H1 (cell line): ENCODE measurements at regions not wholly inside any gene's neighbourhood (a gene's known extent, or its start where the extent isn't known, plus 50 kb on each side); places are given as distances from the start of the nearest gene placed in this dataset.

ENCODE experiments used
- CTCF ChIA-PET: fragments of 300-600 bp; sonication (Branson Sonifier 250); formaldehyde crosslinking; loops from one replicate; lab custom pipeline; 2021; ENCODE audit not compliant: partially characterized antibody; lab: Charles Lee
- POLR2A ChIA-PET: fragments of 300-600 bp; sonication (Branson Sonifier 250); formaldehyde crosslinking; loops from one replicate; lab custom pipeline; 2021; ENCODE audit warnings: inconsistent platforms; ENCODE audit not compliant: partially characterized antibody; lab: Charles Lee
- DNase-seq, 2 experiments: peaks; one replicate each; pipeline versions ENCODE4 v3.0.0 to v3.0.0-alpha.2; 2010 to 2022; ENCODE audit warnings: low spot score in 2 of 2, low read depth in 1 of 2, mixed read lengths in 1 of 2
- FAIRE-seq: peaks from 2 replicates; lab custom pipeline; 2011; peaks lifted over from hg19 to GRCh38; lab: Jason Lieb, UNC
- H2AFZ ChIP-seq: 2 replicates; pipeline ENCODE4 v1.8.1; 2012; ENCODE audit warnings: low read length, inconsistent platforms
- H2AK5ac ChIP-seq: 2 replicates; pipeline ENCODE4 v1.6.1; 2013; ENCODE audit warnings: low read depth, low read length
- H2BK120ac ChIP-seq: replicated peaks from 2 replicates; pipeline ENCODE3; 2013; ENCODE audit warnings: low read depth, low read length, inconsistent platforms
- H2BK12ac ChIP-seq: 2 replicates; pipeline ENCODE4 v1.6.1; 2013; ENCODE audit warnings: low read depth, low read length
- H2BK15ac ChIP-seq: 2 replicates; pipeline ENCODE4 v1.6.1; 2013; ENCODE audit warnings: low read length
- H2BK20ac ChIP-seq: 2 replicates; pipeline ENCODE4 v1.6.1; 2013; ENCODE audit warnings: low read length
- H2BK5ac ChIP-seq: 2 replicates; pipeline ENCODE4 v1.6.1; 2013; ENCODE audit warnings: low read depth, low read length
- H3K14ac ChIP-seq: 2 replicates; pipeline ENCODE4 v1.6.1; 2013; ENCODE audit warnings: inconsistent platforms; ENCODE audit not compliant: insufficient read length
- H3K18ac ChIP-seq: 2 replicates; pipeline ENCODE4 v1.6.1; 2013; ENCODE audit warnings: low read length; ENCODE audit errors: extremely low read depth
- H3K23ac ChIP-seq: 2 replicates; pipeline ENCODE4 v1.6.1; 2013; ENCODE audit warnings: inconsistent platforms; ENCODE audit not compliant: insufficient read length
- H3K23me2 ChIP-seq: 2 replicates; pipeline ENCODE4 v1.6.1; 2013; ENCODE audit warnings: low read depth, low read length
- H3K27ac ChIP-seq: 2 replicates; pipeline ENCODE4 v1.6.1; 2011; ENCODE audit warnings: low read depth, low read length, inconsistent platforms
- H3K27me3 ChIP-seq, 4 experiments: replicated peaks in 1 of 4; 1 replicate in 1 of 4; 2 replicates in 3 of 4; pipeline versions ENCODE4 v1.6.1 to v1.8.1; 2011 to 2013; ENCODE audit warnings: low read length in 3 of 4, mild to moderate bottlenecking in 3 of 4, inconsistent platforms in 2 of 4, mixed read lengths in 2 of 4, moderate library complexity in 1 of 4; ENCODE audit not compliant: control insufficient read depth in 3 of 4, insufficient read depth in 3 of 4; ENCODE audit errors: extremely low read depth in 1 of 4
- H3K36me3 ChIP-seq, 4 experiments: 2 replicates each; pipeline versions ENCODE4 v1.6.1 to v1.8.1; 2011 to 2013; ENCODE audit warnings: mild to moderate bottlenecking in 4 of 4, low read length in 3 of 4, moderate library complexity in 2 of 4, control low read depth in 1 of 4, inconsistent platforms in 1 of 4; ENCODE audit not compliant: insufficient read depth in 4 of 4, control insufficient read depth in 2 of 4
- H3K4ac ChIP-seq: replicated peaks from 2 replicates; pipeline ENCODE3; 2013; ENCODE audit warnings: low read length, low read depth, mixed read lengths, inconsistent platforms; ENCODE audit not compliant: insufficient read length
- H3K4me1 ChIP-seq, 4 experiments: replicated peaks in 1 of 4; 1 replicate in 1 of 4; 2 replicates in 3 of 4; pipeline versions ENCODE4 v1.6.1 to v1.8.1; 2011 to 2013; ENCODE audit warnings: low read length in 3 of 4, inconsistent platforms in 2 of 4, mixed read lengths in 1 of 4; ENCODE audit not compliant: insufficient read depth in 4 of 4, control insufficient read depth in 3 of 4
- H3K4me2 ChIP-seq, 2 experiments: 2 replicates each; pipeline versions ENCODE4 v1.6.1 to v1.8.1; 2011 to 2013; ENCODE audit warnings: low read depth in 2 of 2, low read length in 2 of 2, control low read depth in 1 of 2, inconsistent platforms in 1 of 2, mild to moderate bottlenecking in 1 of 2; ENCODE audit not compliant: insufficient read depth in 1 of 2
- H3K4me3 ChIP-seq, 4 experiments: fragments of 200-600, 300-600 bp in 1 of 4; sonication (generic), shearing (Covaris generic), sonication (Bioruptor Twin) in 1 of 4; 2 replicates each; pipeline versions ENCODE4 v1.5.1 to v1.8.1; 2011 to 2016; ENCODE audit warnings: low read length in 4 of 4, low read depth in 3 of 4, control low read depth in 2 of 4, inconsistent platforms in 2 of 4, mild to moderate bottlenecking in 2 of 4, mixed read lengths in 1 of 4, moderate library complexity in 1 of 4; ENCODE audit not compliant: insufficient read depth in 2 of 4; ENCODE audit errors: extremely low read depth in 1 of 4
- H3K56ac ChIP-seq: replicated peaks from 2 replicates; pipeline ENCODE3; 2013; ENCODE audit warnings: low read depth, mild to moderate bottlenecking, mixed read lengths, low read length, inconsistent platforms; ENCODE audit not compliant: insufficient read length
- H3K79me1 ChIP-seq: 2 replicates; pipeline ENCODE4 v1.6.1; 2013; ENCODE audit warnings: low read depth, low read length, control low read depth
- H3K79me2 ChIP-seq, 2 experiments: 2 replicates each; pipeline versions ENCODE4 v1.6.1 to v1.8.1; 2012 to 2013; ENCODE audit warnings: low read length in 2 of 2, mild to moderate bottlenecking in 2 of 2, inconsistent platforms in 1 of 2; ENCODE audit not compliant: insufficient read depth in 2 of 2, control insufficient read depth in 1 of 2
- H3K9ac ChIP-seq, 4 experiments: replicated peaks in 1 of 4; 1 replicate in 1 of 4; 2 replicates in 3 of 4; pipeline versions ENCODE4 v1.6.1 to v1.8.1; 2011 to 2013; ENCODE audit warnings: low read depth in 3 of 4, low read length in 3 of 4, control low read depth in 2 of 4, mild to moderate bottlenecking in 2 of 4, moderate library complexity in 2 of 4, inconsistent platforms in 1 of 4; ENCODE audit errors: extremely low read depth in 1 of 4
- H3K9me3 ChIP-seq, 2 experiments: 2 replicates each; pipeline versions ENCODE4 v1.6.1 to v1.8.1; 2012 to 2013; ENCODE audit warnings: mild to moderate bottlenecking in 2 of 2, moderate library complexity in 2 of 2, control low read depth in 1 of 2, inconsistent platforms in 1 of 2, low read depth in 1 of 2, low read length in 1 of 2, mixed read lengths in 1 of 2; ENCODE audit not compliant: insufficient read depth in 2 of 2
- H4K20me1 ChIP-seq, 2 experiments: replicated peaks in 1 of 2; 2 replicates each; pipeline versions ENCODE3 to v1.8.1; 2011 to 2013; ENCODE audit warnings: inconsistent platforms in 2 of 2, low read length in 2 of 2, mild to moderate bottlenecking in 1 of 2; ENCODE audit not compliant: insufficient read depth in 2 of 2, control insufficient read depth in 1 of 2
- H4K5ac ChIP-seq: 2 replicates; pipeline ENCODE4 v1.6.1; 2013; ENCODE audit warnings: low read length, low read depth, mixed read lengths, inconsistent platforms; ENCODE audit not compliant: insufficient read length
- H4K8ac ChIP-seq: 2 replicates; pipeline ENCODE4 v1.8.0; 2013; ENCODE audit warnings: mild to moderate bottlenecking, moderate library complexity, low read length, inconsistent platforms; ENCODE audit not compliant: insufficient read depth; ENCODE audit errors: extremely low read depth
- H4K91ac ChIP-seq: replicated peaks from 2 replicates; pipeline ENCODE3; 2013; ENCODE audit warnings: low read length, mixed read lengths, inconsistent platforms; ENCODE audit not compliant: insufficient read length
- CEBPB ChIP-seq: IDR thresholded peaks from 2 replicates; pipeline ENCODE4 v1.6.1; 2012; ENCODE audit warnings: low read depth, low read length
- CTBP2 ChIP-seq: IDR thresholded peaks from 2 replicates; pipeline ENCODE4 v1.7.0; 2011; ENCODE audit warnings: borderline replicate concordance, mild to moderate bottlenecking, moderate library complexity, mixed read lengths, low read length; ENCODE audit not compliant: insufficient read depth, insufficient read length
- FOSL1 ChIP-seq: IDR thresholded peaks from 2 replicates; pipeline ENCODE4 v1.6.1; 2011; ENCODE audit warnings: mild to moderate bottlenecking, low read depth, low read length, moderate library complexity; ENCODE audit not compliant: insufficient read depth
- GTF2F1 ChIP-seq: IDR thresholded peaks from 2 replicates; pipeline ENCODE4 v1.6.1; 2012; ENCODE audit warnings: low read depth, low read length, improper control_type of control experiment, borderline replicate concordance
- KDM1A ChIP-seq: fragments of 200-600, 300-600 bp; sonication (generic); IDR thresholded peaks from 2 replicates; pipeline ENCODE4 v1.7.1; 2016; ENCODE audit warnings: mild to moderate bottlenecking, low read length, borderline replicate concordance
- MAFK ChIP-seq: IDR thresholded peaks from 2 replicates; pipeline ENCODE4 v1.6.1; 2012; ENCODE audit warnings: low read depth, mild to moderate bottlenecking, improper control_type of control experiment, low read length
- SAP30 ChIP-seq: fragments of 300-600 bp; sonication (generic); IDR thresholded peaks from 2 replicates; pipeline ENCODE4 v1.7.1; 2012; ENCODE audit warnings: low read length, moderate library complexity, mild to moderate bottlenecking, inconsistent platforms; ENCODE audit not compliant: insufficient read depth, insufficient replicate concordance

GRCh38 chr5:175593794-175594193 is 64.1 kb upstream of the HRH2 start:
- Histone ChIP-seq H3K4me1 (peaks cover 0 to 9% (median 3%) of the 10 kb centered on the region in 4 experiments; a peak in 6 of 7 replicates), H4K91ac (no peak overlapping the region), H3K56ac (no peak overlapping the region), H3K14ac (no peak overlapping the region), H3K23ac (no peak overlapping the region), H4K20me1 (no peaks in the 10 kb centered on the region), H3K4me2 (no peak overlapping the region), H2BK5ac (no peak overlapping the region), H2BK20ac (no peak overlapping the region), H2AFZ (no peak overlapping the region), H3K9ac (no peak overlapping the region), H3K4ac (no peak overlapping the region), H2AK5ac (no peak overlapping the region), H3K27ac (no peak overlapping the region), H3K79me1 (no peaks in the 10 kb centered on the region), H3K18ac (no peak overlapping the region), H4K8ac (no peak overlapping the region), H3K36me3 (no peaks in the 10 kb centered on the region), H3K79me2 (no peaks in the 10 kb centered on the region), H2BK120ac (no peak overlapping the region), H3K23me2 (no peaks in the 10 kb centered on the region), H2BK15ac (no peak overlapping the region), H3K4me3 (no peak overlapping the region), H4K5ac (no peak overlapping the region), H3K27me3 (no peaks in the 10 kb centered on the region), H3K9me3 (no peaks in the 10 kb centered on the region), H2BK12ac (no peak overlapping the region; the same call in 1 of the 2 replicates)
- FAIRE-seq = no peak
- TF ChIP-seq GTF2F1 (no peak), MAFK (no peak), CEBPB (no peak), KDM1A (no peak), FOSL1 (no peak), SAP30 (no peak), CTBP2 (no peak)
- ChIA-PET POLR2A (interaction anchor here (0.9 to 1.5 kb wide), 2 partner anchors 10 to 19 kb away, joined by 3 to 5 read pairs; no protein-coding TSS in a partner anchor), CTCF (interaction anchor here (1.1 kb wide), 1 partner anchor 54 kb away, joined by 4 read pairs; no protein-coding TSS in a partner anchor)
- DNase-seq = no peak
